ENCODE measurements at regions not wholly inside any gene's neighbourhood (a gene's known extent, or its start where the extent isn't known, plus 50 kb on each side); places are given as distances from the start of the nearest gene placed in this dataset.

DNA sequence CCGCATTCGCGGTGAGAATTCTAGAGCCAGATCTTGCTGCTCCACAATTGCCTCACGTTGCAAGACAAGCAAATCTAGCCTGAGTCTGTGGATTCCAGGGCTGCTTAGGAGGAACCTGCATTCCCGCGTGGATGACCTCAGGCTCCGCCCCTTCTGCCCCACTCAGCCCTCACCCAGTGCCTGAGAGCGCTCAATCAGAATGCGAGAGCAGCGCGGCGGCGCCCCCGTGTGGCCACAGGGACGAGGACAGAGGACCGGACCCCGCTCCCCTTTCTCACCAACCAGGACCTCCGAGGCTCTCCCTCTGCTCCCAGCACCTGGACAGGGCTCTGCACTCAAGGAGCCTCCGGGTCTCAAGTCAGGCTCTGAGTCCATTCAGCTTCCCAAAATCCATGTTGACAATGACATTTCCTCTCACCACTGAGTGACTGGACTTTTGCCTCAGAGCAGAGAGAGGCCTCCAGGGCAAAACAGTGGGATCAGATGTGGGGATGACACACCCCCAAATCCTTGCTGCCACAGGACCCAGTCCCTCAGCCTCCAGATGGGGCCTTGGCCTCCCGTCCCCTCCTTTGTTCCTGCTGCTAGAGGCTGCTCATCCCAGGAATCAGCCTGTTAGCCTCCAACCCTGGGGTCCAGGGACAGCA is 52.0 kb downstream of the RPP21 start:
- ChIA-PET POLR2A (no interaction called here), CTCF (interaction anchor here (0.6 to 3.2 kb wide), 19 partner anchors 10 to 853 kb away, joined by 3 to 18 read pairs (median 6); no protein-coding TSS in a partner anchor)
- Mint-ChIP-seq H3K36me3 (ENCODE audit: low read depth) (no peaks in the 10 kb centered on the region), H3K4me3 (no peak overlapping the region), H3K9me3 (ENCODE audit: low read depth) (no peaks in the 10 kb centered on the region), H3K27ac (no peak overlapping the region), H3K4me1 (peaks cover 2% of the 10 kb centered on the region), H3K27me3 (peaks cover 27% of the 10 kb centered on the region)
- ATAC-seq (peak; percentile 99), DNase-seq (peak; percentile 93)
- intact Hi-C loops (cut with DNase I, micrococcal nuclease), result loop anchor here (1.0 kb wide), 3 partner anchors 40 to 178 kb away; no protein-coding TSS in a partner anchor

- peaks cover 2% of the 10 kb centered on the region for H3K4me1 Mint-ChIP-seq
- H3K27ac Mint-ChIP-seq, result no peak overlapping the region
- no peaks in the 10 kb centered on the region for H3K36me3 Mint-ChIP-seq (ENCODE audit: low read depth)
- CTCF ChIA-PET, result interaction anchor here (0.6 to 3.2 kb wide), 19 partner anchors 9 to 1119 kb away, joined by 3 to 18 read pairs (median 4); no protein-coding TSS in a partner anchor
- H3K4me3 Mint-ChIP-seq, result no peak overlapping the region
- H3K27me3 Mint-ChIP-seq, result peaks cover 27% of the 10 kb centered on the region
- intact Hi-C loops (cut with DNase I, micrococcal nuclease), result loop anchor here (1.0 kb wide), 3 partner anchors 40 to 178 kb away; no protein-coding TSS in a partner anchor
- H3K9me3 Mint-ChIP-seq (ENCODE audit: low read depth), result no peaks in the 10 kb centered on the region
- POLR2A ChIA-PET, result no interaction called here
- ATAC-seq (no peak), DNase-seq (peak; percentile 11)
Observed at GRCh38 chr6:30397697-30398096, 52.7 kb downstream of the RPP21 start.

DNA sequence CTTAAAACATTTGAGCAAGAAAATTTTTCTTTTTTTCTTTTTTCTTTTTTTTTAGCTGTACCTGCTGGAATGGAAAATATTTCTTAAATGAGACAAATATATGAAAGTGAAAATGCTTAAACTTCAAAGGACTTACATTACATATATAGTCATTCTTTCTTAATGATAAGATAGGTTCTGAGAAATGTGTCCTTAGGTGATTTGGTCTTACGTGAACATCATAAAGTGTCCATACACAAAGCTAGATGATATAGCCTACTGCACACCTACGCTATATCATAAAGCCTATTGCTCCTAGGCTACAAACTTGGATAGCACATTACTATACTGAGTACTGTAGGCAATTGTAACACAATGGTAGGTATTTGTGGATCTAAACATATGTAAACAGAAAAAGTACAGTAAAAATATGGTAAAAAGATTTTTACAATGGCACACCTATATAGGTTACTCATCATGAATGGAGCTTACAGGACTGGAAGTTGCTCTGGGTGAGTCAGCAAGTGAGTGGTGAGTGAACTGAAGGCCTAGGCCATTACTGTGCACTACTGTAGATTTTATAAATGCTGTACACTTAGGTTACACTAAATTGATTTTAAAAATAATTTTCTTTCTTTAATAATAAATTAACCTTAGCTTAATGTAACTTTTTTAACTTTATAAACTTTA is 54.6 kb downstream of the RPP21 start:
- intact Hi-C loops (cut with DNase I, micrococcal nuclease), result no loop called here
- Mint-ChIP-seq H3K4me3 (no peak overlapping the region), H3K27me3 (peaks cover 20% of the 10 kb centered on the region), H3K36me3 (ENCODE audit: low read depth) (no peaks in the 10 kb centered on the region), H3K27ac (no peak overlapping the region), H3K9me3 (ENCODE audit: low read depth) (no peaks in the 10 kb centered on the region), H3K4me1 (peaks cover 2% of the 10 kb centered on the region)
- DNase-seq (peak; percentile 25), ATAC-seq (peak; percentile 44)
- POLR2A ChIA-PET, result interaction anchor here (0.5 kb wide), 1 partner anchor 190 kb away, joined by 3 read pairs; no protein-coding TSS in a partner anchor
- CTCF ChIA-PET, result interaction anchor here (0.6 to 3.2 kb wide), 16 partner anchors 12 to 688 kb away, joined by 3 to 12 read pairs (median 4); no protein-coding TSS in a partner anchor

- ChIA-PET POLR2A (no interaction called here), CTCF (interaction anchor here (0.9 to 3.1 kb wide), 2 partner anchors 8 to 275 kb away, joined by 3 to 9 read pairs; no protein-coding TSS in a partner anchor)
- H3K36me3 Mint-ChIP-seq (ENCODE audit: low read depth), result peaks cover 1% of the 10 kb centered on the region
- no peak for DNase-seq
- H3K27me3 Mint-ChIP-seq, result peaks cover 25% of the 10 kb centered on the region
- intact Hi-C loops (cut with DNase I, micrococcal nuclease), result no loop called here
- ATAC-seq, result no peak
- peaks cover 13% of the 10 kb centered on the region for H3K9me3 Mint-ChIP-seq (ENCODE audit: low read depth)
- H3K27ac Mint-ChIP-seq, result no peak overlapping the region
- H3K4me1 Mint-ChIP-seq, result peaks cover 7% of the 10 kb centered on the region
- no peak overlapping the region for H3K4me3 Mint-ChIP-seq
Observed at GRCh38 chr6:30405934-30406333, 61.0 kb downstream of the RPP21 start.

- ATAC-seq, result no peak
- H3K36me3 Mint-ChIP-seq (ENCODE audit: low read depth), result peaks cover 1% of the 10 kb centered on the region
- H3K4me3 Mint-ChIP-seq, result no peak overlapping the region
- H3K27me3 Mint-ChIP-seq, result peaks cover 36% of the 10 kb centered on the region
- no peak overlapping the region for H3K27ac Mint-ChIP-seq
- H3K4me1 Mint-ChIP-seq, result peaks cover 13% of the 10 kb centered on the region
- peaks cover 13% of the 10 kb centered on the region for H3K9me3 Mint-ChIP-seq (ENCODE audit: low read depth)
- intact Hi-C loops (cut with DNase I, micrococcal nuclease), result no loop called here
- no peak for DNase-seq
- ChIA-PET POLR2A (no interaction called here), CTCF (no interaction called here)
Observed at GRCh38 chr6:30409184-30409583, 64.2 kb downstream of the RPP21 start.

- Mint-ChIP-seq H3K36me3 (ENCODE audit: low read depth) (peaks cover 1% of the 10 kb centered on the region), H3K4me3 (no peak overlapping the region), H3K27me3 (peaks cover 29% of the 10 kb centered on the region), H3K9me3 (ENCODE audit: low read depth) (peaks cover 13% of the 10 kb centered on the region), H3K4me1 (peaks cover 6% of the 10 kb centered on the region), H3K27ac (no peak overlapping the region)
- peak; percentile 76 for ATAC-seq
- ChIA-PET POLR2A (no interaction called here), CTCF (interaction anchor here (0.6 to 1.8 kb wide), 14 partner anchors 9 to 762 kb away, joined by 3 to 10 read pairs (median 4); no protein-coding TSS in a partner anchor)
- peak; percentile 79 for DNase-seq
- intact Hi-C loops (cut with DNase I, micrococcal nuclease), result loop anchor here (1.0 to 5.0 kb wide), 2 partner anchors 41 to 42 kb away; no protein-coding TSS in a partner anchor
Observed at GRCh38 chr6:30411515-30412207, 66.7 kb downstream of the RPP21 start.

DNA sequence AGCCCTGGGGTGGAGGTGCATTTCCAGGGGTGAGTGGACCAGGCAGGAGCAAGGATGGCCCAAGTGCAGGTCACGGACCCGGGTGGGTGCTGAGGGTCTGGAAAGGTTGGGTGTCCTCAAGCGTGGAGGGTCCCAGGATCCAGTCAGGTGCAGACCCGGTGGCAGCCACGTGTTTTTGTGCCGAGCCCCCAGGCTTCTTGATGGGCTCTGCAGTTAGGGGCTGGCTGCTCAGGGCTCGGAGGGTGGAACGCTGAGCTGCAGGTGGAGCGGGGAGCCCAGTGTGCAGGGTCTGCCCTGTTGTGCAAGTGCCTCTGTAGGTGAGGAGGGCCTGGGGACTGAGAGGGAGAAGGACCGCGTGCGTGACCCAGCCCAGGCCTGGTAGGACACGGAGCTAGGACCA is 70.9 kb upstream of the HLA-E start:
- Mint-ChIP-seq H3K4me1 (no peaks in the 10 kb centered on the region), H3K9me3 (ENCODE audit: low read depth) (no peaks in the 10 kb centered on the region), H3K36me3 (ENCODE audit: low read depth) (no peaks in the 10 kb centered on the region), H3K4me3 (no peak overlapping the region), H3K27ac (no peak overlapping the region), H3K27me3 (peaks cover 30% of the 10 kb centered on the region)
- intact Hi-C loops (cut with DNase I, micrococcal nuclease), result no loop called here
- POLR2A ChIA-PET, result no interaction called here
- ATAC-seq (no peak), DNase-seq (no peak)
- CTCF ChIA-PET, result no interaction called here

DNA sequence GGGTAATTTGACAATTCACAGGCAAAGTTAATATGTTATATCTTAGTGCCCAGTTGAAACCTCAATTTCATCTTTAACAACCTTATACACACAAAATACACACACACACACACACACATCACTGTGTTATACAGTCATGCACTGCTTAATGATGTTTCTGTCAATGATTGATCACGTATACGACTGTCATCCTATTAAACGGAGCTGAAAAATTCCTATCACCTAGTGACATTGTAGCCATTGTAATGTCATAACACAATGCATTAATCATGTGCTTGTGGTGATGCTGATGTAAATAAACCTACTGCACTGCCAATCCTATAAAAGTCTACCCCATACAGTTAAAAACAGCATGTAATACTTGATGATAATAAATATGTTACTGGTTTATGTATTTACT is 64.8 kb upstream of the HLA-E start:
- H3K27ac Mint-ChIP-seq, result no peak overlapping the region
- CTCF ChIA-PET, result interaction anchor here (0.7 to 2.8 kb wide), 8 partner anchors 11 to 319 kb away, joined by 3 to 11 read pairs (median 5); no protein-coding TSS in a partner anchor
- POLR2A ChIA-PET, result no interaction called here
- H3K4me3 Mint-ChIP-seq, result no peak overlapping the region
- peaks cover 54% of the 10 kb centered on the region for H3K27me3 Mint-ChIP-seq
- no peak for DNase-seq
- intact Hi-C loops (cut with DNase I, micrococcal nuclease), result no loop called here
- peaks cover 3% of the 10 kb centered on the region for H3K9me3 Mint-ChIP-seq (ENCODE audit: low read depth)
- H3K36me3 Mint-ChIP-seq (ENCODE audit: low read depth), result no peaks in the 10 kb centered on the region
- ATAC-seq, result no peak
- H3K4me1 Mint-ChIP-seq, result peaks cover 3% of the 10 kb centered on the region

Measured in activated CD4-positive, alpha-beta T cell treated with anti-CD3 and anti-CD28 coated beads for 36 hours (primary cell).